ENCODE measurements at regions not wholly inside any gene's neighbourhood (a gene's known extent, or its start where the extent isn't known, plus 50 kb on each side); places are given as distances from the start of the nearest gene placed in this dataset.

DNA sequence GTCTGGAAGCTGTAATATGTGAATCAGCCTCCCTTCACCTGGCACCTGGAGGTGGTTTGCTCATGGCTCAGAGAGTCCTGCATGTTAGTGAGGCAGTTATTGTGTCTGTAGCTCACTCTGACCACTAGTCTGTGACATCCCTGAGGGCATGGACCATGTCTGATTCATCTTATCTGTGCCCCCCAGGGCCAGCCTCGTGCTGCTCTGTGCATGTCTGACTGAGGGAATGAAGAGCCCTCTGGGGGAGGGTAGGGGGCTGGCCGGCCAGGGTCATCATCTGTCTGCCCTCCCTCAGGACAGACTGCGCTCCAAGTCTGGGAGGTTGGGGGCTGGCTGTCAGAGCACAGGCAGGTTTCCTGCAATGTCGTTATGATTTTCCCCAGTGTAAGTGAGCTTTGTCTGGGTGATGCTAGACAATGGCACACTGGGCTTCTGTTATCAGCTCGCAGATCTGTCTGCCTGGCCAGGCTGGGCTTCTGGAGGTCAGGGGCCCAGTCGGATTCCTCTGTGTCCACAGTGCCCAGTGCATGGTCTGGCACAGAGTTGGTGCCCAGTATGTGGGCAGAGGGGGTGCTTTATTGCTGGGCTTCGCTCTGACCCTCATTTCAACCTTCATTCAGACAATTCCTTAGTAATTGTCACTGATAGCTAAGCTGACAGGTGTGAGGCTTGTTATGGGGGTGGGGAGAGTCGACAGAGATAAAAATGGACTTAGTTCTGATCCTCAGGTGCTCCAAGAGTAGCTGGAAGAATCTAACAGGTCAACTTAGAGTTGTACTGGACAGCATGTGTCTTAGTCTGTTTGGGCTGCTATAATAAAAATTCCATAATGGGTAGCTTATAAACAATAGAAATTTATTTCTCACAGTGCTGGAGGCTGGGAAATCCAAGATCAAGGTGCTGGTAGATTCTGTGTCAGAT lies 85.7 kb upstream of the SHB start:
- Histone ChIP-seq H3K36me3 (no peaks in the 10 kb centered on the region), H3K4me1 (no peaks in the 10 kb centered on the region), H3K27ac (no peak overlapping the region), H3K4me3 (no peak overlapping the region), H3K27me3 (no peaks in the 10 kb centered on the region), H3K9me3 (no peaks in the 10 kb centered on the region)
- intact Hi-C loops (cut with DNase I; ENCODE audit: low total_unique reads): no loop called here
- no peak for DNase-seq (ENCODE audit: low spot score in 2 of 2)
- TF ChIP-seq POLR2A (IDR thresholded peaks at IDR 0.05) (no peak), POLR2AphosphoS5 (IDR thresholded peaks at IDR 0.05) (no peak)
- TF ChIP-seq, protein P1, sequence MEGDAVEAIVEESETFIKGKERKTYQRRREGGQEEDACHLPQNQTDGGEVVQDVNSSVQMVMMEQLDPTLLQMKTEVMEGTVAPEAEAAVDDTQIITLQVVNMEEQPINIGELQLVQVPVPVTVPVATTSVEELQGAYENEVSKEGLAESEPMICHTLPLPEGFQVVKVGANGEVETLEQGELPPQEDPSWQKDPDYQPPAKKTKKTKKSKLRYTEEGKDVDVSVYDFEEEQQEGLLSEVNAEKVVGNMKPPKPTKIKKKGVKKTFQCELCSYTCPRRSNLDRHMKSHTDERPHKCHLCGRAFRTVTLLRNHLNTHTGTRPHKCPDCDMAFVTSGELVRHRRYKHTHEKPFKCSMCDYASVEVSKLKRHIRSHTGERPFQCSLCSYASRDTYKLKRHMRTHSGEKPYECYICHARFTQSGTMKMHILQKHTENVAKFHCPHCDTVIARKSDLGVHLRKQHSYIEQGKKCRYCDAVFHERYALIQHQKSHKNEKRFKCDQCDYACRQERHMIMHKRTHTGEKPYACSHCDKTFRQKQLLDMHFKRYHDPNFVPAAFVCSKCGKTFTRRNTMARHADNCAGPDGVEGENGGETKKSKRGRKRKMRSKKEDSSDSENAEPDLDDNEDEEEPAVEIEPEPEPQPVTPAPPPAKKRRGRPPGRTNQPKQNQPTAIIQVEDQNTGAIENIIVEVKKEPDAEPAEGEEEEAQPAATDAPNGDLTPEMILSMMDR (IDR thresholded peaks at IDR 0.05): no peak

DNA sequence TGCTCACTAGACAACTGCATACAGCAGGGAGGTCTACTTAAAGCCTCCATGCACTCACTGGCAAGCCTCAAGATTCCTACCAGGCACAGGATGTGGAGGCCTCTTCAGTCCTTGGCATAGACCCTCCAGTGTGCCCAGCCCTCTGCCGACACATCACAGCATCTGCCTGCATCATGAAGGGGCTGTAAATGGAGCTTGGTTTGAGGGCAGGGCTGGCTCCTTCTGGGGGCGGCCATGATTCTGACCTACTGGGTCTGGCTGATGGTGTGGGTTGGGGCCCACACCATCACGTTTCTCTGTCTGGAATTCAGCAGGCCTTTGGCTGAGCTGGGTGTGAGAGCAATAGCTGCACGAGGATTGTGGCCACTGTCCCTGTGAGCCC lies 84.9 kb upstream of the SHB start:
- TF ChIP-seq POLR2A (IDR thresholded peaks at IDR 0.05): no peak
- TF ChIP-seq POLR2AphosphoS5 (IDR thresholded peaks at IDR 0.05): no peak
- TF ChIP-seq, protein P1 (IDR thresholded peaks at IDR 0.05): no peak
- no peaks in the 10 kb centered on the region for H3K27me3 ChIP-seq
- H3K9me3 ChIP-seq: no peaks in the 10 kb centered on the region
- no peak overlapping the region for H3K27ac ChIP-seq
- intact Hi-C loops (cut with DNase I; ENCODE audit: low total_unique reads): no loop called here
- no peak overlapping the region for H3K4me3 ChIP-seq
- H3K36me3 ChIP-seq: no peaks in the 10 kb centered on the region
- no peak for DNase-seq (ENCODE audit: low spot score in 2 of 2)
- no peaks in the 10 kb centered on the region for H3K4me1 ChIP-seq

DNA sequence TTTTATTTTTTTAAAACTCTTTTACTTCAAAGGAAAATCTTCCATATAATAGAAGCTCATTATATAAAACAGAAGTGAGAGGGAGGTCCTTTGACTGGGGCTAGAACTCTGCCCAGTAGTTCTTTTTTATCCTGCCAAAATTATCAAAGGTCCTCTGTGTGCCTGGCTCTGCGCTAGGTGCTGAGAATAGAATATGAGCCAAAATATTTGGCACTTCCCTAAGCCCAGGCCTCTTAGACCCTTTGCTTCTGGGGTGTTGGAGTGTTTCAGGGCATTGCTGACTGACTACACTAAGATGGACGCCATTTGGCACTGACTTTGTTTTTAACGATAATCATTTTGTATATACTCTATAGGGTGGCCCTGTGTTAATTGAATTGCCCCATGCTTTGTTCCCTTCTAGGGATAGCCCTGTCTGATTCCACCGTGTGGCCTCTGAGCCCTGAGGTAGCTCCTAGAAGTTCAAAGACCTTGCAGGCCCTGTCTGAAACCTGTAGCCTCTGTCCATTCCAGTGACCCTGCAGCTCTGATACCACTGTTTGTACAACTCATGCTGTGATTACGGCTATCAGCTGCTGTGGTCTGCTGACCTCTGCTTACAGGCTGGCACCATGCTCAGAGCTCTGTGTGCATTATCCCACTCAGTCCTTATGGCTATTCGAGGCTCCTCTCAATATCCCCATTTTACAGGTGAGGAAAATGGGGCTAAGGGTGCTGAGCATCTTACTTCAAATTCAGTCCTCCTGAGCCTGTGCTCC lies 84.3 kb upstream of the SHB start:
- DNase-seq (ENCODE audit: low spot score in 2 of 2): no peak
- intact Hi-C loops (cut with DNase I; ENCODE audit: low total_unique reads): no loop called here
- no peaks in the 10 kb centered on the region for H3K27me3 ChIP-seq
- TF ChIP-seq POLR2AphosphoS5 (IDR thresholded peaks at IDR 0.05) (no peak), POLR2A (IDR thresholded peaks at IDR 0.05) (no peak)
- TF ChIP-seq, protein P1 (IDR thresholded peaks at IDR 0.05): no peak
- H3K36me3 ChIP-seq: no peaks in the 10 kb centered on the region
- no peaks in the 10 kb centered on the region for H3K9me3 ChIP-seq
- H3K27ac ChIP-seq: no peak overlapping the region
- H3K4me1 ChIP-seq: no peaks in the 10 kb centered on the region
- no peak overlapping the region for H3K4me3 ChIP-seq

DNA sequence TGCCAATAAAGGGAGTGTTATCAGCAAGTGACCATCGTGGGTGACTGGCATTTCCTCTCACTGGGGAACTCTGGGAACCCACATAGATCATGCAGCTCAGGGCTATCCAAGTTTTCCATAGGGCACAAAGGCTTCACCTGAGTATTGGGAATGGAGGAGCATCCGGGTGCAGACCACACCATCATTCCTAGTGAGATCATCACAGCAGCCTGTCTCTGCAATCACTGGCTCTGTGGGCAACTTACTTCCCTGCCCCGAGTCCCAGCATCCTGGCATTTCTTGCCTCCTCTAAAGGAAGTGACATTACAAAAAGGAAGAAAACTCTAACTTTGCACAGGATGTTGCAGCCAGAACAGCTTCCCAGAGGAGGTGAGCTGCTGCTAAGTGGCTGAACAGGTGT lies 80.6 kb upstream of the SHB start:
- DNase-seq (ENCODE audit: low spot score in 2 of 2): no peak
- Histone ChIP-seq H3K9me3 (no peaks in the 10 kb centered on the region), H3K27me3 (no peaks in the 10 kb centered on the region), H3K27ac (no peak overlapping the region), H3K4me1 (no peaks in the 10 kb centered on the region), H3K4me3 (no peak overlapping the region), H3K36me3 (no peaks in the 10 kb centered on the region)
- intact Hi-C loops (cut with DNase I; ENCODE audit: low total_unique reads): no loop called here
- no peak for TF ChIP-seq POLR2A (IDR thresholded peaks at IDR 0.05)
- TF ChIP-seq POLR2AphosphoS5 (IDR thresholded peaks at IDR 0.05): no peak
- TF ChIP-seq, protein P1 (IDR thresholded peaks at IDR 0.05): no peak

DNA sequence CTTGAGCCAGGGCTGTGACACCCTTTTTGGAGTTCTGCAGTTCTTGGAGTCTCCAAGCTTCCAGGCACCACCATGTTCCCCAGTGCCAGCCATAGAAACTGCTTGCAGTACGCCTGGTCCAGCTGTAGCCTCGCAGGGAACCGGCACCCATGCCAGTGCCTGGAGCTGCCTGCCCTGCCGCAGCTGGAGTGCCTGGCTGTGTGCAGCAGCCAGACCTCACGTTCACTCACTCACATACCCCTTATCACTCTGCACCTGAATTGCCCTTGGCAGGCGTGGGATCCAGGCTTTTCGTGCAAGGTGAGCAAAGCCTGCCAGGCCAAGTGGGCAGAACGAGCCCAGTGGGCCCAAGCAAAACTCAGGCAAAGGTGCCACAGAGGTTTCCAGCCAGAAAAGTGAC lies 77.8 kb upstream of the SHB start:
- no peak for DNase-seq (ENCODE audit: low spot score in 2 of 2)
- no peaks in the 10 kb centered on the region for H3K9me3 ChIP-seq
- intact Hi-C loops (cut with DNase I; ENCODE audit: low total_unique reads): no loop called here
- H3K4me1 ChIP-seq: no peaks in the 10 kb centered on the region
- H3K4me3 ChIP-seq: no peak overlapping the region
- TF ChIP-seq POLR2A (IDR thresholded peaks at IDR 0.05) (no peak), POLR2AphosphoS5 (IDR thresholded peaks at IDR 0.05) (no peak)
- H3K36me3 ChIP-seq: no peaks in the 10 kb centered on the region
- no peak overlapping the region for H3K27ac ChIP-seq
- H3K27me3 ChIP-seq: no peaks in the 10 kb centered on the region

All from breast epithelium (tissue), 4 donors.